OCI-LY3 (cell line): ENCODE measurements at regions not wholly inside any gene's neighbourhood (a gene's known extent, or its start where the extent isn't known, plus 50 kb on each side); places are given as distances from the start of the nearest gene placed in this dataset.
"Not testable (repeated sequence)": the region's sequence is repeated elsewhere in the genome, so short reads cannot be mapped to it uniquely, and the experiment has no call there.

Experiments
- EZH2phosphoT487 ChIP-seq: fragments of 200-600 bp; shearing (Covaris generic); IDR thresholded peaks from 2 replicates; pipeline ENCODE4 v1.6.1; 2018; ENCODE audit warnings: antibody characterized with exemption, mixed run types, low read depth
- TF ChIP-seq, protein P1 (sequence below): fragments of 200-600, 300-600 bp; sonication (generic); IDR thresholded peaks from 2 replicates; pipeline ENCODE4 v1.5.1; 2014; ENCODE audit warnings: antibody characterized with exemption, low read length, low read depth

- TF ChIP-seq, protein P1, sequence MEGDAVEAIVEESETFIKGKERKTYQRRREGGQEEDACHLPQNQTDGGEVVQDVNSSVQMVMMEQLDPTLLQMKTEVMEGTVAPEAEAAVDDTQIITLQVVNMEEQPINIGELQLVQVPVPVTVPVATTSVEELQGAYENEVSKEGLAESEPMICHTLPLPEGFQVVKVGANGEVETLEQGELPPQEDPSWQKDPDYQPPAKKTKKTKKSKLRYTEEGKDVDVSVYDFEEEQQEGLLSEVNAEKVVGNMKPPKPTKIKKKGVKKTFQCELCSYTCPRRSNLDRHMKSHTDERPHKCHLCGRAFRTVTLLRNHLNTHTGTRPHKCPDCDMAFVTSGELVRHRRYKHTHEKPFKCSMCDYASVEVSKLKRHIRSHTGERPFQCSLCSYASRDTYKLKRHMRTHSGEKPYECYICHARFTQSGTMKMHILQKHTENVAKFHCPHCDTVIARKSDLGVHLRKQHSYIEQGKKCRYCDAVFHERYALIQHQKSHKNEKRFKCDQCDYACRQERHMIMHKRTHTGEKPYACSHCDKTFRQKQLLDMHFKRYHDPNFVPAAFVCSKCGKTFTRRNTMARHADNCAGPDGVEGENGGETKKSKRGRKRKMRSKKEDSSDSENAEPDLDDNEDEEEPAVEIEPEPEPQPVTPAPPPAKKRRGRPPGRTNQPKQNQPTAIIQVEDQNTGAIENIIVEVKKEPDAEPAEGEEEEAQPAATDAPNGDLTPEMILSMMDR = not testable (repeated sequence)
- TF ChIP-seq EZH2phosphoT487 = not testable (repeated sequence)
Observed at GRCh38 chr21:7948727-7949126, 2572.7 kb upstream of the TPTE start.
